HT-29 (cell line): ENCODE measurements at regions not wholly inside any gene's neighbourhood (a gene's known extent, or its start where the extent isn't known, plus 50 kb on each side); places are given as distances from the start of the nearest gene placed in this dataset.

Experiments used
- DNase-seq: peaks from one replicate; pipeline ENCODE4 v3.0.0-alpha.2; 2015; ENCODE audit warnings: low spot score

DNA sequence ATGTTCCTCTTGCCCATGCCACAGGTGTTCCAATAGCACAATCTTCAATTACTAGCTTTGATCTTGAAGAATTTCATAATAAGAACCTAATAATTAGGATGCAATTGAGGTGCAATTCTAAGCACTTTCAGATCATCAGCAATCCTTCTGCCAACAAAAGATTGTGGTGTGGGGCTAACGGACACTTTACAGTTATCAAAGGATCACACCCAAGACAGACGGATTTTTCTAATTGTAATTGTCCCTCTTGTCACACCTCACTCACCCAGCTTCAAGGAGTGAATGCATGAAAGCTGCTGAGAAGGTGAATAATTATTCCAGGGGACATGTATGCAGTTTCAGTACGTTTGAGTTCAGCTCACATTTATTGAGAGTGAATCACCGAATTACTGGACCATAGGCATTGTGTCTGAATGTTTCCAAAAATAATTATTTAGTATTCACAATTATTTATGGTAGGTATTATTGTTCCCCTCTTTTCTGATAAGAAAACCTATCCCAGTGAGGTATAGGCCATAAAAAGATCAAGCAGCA is 438.5 kb upstream of the TRIB2 start:
- DNase-seq = no peak

DNA sequence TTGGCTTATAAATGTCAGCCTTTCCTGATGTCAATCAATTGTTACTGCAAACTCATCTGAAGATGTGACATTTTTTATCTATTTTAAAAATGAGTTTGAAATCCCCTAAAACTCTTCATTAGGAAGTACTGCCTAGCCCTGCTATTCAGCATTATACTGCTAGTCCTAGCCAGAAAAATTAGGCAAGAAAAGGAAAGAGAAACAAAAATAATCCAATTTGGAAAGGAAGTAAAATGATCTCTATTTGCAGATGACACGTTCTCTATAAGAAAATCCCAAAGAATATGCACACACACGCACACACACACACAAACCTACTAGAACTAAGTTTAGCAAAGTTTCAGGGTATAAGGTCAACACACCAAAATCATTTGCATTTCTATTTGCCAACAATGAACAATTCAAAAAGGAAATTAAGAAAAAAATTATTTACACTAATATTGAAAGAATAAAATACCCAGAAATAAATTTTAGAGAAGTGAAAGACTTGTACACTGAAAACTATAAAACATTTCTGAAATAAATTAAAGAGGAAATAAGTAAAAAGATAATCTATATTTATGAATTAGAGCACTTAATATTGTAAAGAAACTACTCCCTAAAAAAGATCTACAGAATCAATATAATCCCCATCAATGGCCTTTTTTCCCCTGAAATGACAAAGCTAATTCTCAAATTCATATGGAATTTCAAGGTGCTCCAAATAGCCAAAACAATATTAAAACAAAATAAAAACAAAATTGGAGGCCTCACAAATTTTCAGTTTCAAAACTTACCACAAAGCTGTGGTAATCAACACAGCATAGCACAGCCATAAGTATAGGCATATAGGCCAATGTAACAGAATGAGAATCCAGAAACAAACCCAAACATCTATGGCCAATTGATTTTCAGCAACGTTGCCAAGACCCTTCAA is 433.7 kb upstream of the TRIB2 start:
- no peak for DNase-seq

DNA sequence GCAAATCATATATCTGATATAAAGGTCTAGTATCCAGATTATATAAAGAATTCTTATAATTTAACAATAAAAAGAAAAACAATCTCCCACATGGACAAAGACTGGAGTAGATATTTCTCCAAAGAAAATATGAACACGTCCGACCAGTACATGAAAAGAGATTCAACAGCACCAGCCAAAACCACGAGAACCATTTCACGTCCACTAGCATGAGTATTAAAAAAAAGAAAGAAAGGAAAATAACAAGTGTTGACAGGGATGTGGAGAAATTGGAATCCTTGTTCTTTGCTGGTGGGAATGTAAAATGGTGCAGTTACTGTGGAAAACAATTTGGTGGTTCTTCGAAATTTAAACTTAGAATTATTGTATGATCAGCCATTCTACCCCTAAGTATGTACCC is 432.7 kb upstream of the TRIB2 start:
- no peak for DNase-seq

DNA sequence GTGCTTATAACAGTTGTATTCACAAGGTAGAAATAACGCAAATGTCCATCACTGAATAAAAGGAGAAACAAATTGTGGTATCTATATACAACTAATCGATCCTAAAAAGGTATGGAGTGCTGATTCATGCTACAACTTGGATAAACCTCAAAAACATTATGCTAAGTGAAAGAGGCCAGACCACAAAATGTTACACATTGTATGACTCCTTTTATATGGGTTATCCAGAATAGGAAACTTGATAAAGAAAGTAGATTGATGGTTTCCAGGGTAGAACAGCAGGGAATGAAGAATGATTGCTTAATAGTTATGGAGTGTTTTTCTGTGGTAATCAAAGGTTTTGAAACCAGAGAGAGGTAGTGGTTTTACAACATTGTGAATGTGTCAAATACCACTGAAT is 432.2 kb upstream of the TRIB2 start:
- no peak for DNase-seq

DNA sequence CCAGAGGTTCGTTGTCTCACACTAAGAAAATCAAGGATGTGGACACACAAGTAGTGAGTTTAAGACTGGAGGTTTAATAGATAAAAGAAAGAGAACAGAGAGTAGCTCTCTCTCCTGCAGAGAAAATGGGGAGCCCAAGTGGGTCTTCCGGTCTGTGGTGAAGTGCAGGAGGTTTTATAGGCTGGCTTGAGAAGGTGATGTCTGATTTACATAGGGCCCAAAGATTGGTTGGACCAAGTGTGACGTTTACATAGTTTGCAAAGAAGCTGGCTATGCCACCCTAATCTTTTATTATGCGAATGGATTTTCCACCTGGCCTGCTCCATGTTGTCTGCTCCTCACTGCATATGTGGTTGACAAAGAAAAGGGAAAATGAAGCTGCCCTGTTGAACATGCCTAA is 430.4 kb upstream of the TRIB2 start:
- DNase-seq = no peak

DNA sequence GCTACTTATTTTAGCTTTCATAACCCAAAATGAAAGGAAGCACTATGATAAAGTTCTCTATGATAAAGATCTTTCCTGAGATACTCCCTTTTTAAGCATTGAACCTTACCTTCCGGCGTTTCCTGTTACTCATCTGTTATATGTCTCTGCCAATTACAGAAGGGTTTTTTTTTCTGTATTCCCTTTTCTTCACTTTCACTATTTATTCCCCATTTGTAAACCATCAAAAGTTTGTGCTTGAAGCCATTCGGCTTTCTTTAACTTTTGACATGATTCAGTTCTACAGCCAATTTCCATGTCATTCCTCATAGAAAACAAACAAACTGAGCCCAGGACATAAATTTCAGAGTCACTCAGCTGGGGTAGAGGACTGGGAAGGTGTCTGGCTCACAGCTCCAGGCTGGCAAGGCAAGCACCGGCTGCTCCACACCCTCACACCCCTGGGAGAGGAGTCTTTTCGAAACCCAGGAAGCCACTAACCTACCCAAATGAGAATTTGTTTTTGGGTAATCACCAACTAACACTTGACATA is 429.4 kb upstream of the TRIB2 start:
- no peak for DNase-seq

DNA sequence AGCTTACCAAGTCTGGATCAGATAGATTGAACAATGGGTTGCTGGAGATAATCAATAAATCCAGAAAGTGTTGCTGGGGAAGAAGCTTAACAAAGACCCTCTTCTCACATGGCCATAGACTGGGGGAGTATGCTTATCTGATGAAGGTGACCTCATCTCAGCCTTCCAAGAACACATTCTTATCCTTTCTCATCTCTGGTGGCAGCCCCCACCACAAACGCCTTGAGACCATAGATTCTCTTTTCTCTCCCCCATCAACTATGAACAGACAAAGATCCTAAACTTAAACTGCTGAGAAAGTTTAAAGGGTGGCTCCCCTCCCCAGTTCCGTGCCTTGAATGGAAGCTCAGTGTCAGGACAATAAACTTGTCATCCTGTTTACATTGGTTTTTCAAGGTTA is 428.7 kb upstream of the TRIB2 start:
- no peak for DNase-seq

DNA sequence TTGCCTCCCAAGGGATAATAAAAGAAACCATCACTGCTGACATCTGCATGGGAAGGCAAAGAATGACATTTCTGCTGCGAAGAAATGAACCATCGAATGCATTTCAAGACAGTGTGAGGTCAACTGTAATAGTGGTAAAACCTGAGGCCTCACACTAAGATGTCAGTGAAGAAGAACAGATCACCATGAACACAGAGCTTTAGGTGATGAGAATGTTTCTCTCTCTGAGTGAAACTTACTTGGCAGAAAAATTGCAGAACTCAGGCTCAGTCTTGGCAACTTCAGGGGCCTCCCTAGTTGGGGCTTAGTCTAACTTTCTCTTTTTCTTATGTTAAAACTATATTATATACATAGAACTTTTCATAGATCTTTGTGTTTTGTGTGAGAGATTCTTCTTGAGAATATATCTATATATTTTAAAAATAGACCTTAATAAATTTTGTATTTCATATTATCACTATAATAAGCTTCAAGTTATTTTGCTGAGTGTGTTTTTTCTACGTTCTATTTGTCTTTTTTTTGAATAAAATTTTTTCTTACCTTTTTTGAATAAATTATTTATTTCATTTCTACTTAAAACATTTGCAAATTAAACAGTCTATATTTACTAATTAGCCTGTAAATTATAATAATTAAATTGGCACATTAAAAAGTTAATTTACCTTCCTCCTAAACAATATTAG is 427.5 kb upstream of the TRIB2 start:
- no peak for DNase-seq

DNA sequence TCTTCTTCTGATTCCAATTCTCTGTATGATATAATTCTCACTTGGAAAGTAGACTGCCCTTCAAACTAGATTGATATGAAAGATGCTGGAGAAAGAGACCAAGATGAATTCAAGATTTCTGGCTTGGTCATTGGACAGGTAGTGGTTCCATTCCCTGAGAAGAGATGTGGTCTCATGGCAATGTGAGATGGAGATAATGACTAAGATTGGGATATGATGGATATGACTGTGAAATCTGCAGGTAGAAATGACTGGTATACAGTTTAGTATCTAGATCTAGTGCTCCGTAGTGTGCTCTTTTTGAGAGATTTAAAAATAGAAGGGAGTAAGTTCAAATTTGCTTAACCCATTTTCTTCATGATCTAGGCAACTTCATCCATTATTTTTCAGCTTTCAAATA is 425.4 kb upstream of the TRIB2 start:
- DNase-seq = no peak

DNA sequence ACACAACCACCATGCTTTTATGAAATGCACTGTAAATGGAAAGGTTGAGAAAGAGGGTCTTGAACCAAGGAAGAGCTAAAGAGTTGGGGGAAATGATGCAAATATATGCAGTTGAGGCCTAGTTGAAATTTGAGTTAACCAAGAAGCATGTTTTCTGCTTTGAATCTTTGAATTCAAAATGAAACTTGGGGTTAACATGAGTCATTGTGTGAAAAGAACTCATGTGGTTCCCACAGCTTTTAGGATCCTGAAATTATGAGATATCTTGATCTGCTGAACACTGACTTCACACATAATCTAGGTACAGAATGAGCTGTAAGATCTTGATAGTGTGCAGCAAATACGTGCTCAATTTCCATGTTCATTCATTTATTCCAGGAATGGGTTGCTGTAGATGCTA is 422.9 kb upstream of the TRIB2 start:
- no peak for DNase-seq

DNA sequence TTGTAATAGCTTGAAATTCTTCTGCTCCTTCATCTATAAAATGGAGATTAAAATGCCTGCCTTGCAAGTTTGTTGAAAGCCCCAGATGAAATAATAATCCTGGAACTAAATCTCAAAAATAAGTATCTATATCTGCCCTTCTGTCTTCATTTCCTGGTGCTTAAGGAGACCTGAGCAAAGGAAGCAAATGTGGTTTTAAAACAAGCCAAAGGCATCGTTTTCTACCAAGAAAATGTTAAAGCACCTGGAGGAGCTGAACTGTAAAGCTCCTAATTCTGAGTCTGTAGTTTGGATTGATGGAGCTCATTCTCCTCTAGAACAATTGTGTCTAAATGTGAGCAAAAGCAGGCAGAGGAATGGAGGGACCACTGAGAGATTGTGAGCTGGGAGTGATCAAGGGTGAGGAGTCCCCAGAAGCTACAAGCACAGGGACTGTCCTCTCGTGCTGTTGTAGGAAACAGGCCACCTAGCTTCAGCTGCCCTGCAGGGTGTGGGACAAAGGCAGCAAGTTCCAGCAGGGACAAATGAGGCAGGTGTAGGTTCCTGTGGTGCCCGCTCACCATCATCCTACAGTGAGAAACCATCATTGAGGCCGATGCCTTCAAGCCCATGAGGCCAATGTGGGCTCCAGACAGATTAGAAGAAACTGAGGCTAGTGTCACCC is 420.7 kb upstream of the TRIB2 start:
- no peak for DNase-seq

DNA sequence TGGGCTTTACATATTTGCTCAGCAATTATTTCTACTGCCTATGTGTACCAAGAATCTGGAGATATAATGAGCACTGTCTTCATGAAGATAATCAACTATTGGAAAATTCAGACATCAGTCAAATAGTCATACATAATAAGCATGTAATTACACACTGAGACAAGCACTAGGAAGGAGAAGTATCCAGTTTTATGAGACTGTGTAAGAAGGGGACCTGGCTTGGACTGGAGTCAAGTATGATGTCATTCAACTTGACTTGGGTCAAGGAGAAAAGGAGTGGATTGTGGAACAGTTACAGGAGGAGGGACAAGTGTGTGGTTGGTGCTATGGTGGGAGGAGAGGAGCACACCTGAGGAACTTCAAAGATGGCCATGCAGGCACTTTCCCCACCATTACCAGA is 419.8 kb upstream of the TRIB2 start:
- no peak for DNase-seq

DNA sequence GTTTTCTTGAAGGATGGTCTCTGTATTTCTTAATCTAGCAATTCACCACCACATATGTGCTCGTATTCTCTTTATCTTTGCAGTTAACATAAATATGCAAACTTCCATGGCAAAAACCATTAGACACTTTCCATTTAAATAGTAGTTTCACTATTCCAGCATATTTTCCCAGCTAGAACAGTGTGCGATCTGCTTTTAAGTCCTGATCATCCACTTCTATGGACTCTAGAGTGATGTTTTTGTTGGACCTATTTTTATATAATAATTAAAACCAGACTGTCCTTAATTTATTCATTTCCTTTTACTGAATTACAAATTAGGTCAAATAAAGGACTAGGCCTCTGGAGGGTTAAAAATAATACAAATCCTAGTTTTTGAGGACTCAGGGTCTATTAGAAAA is 418.4 kb upstream of the TRIB2 start:
- DNase-seq = no peak

DNA sequence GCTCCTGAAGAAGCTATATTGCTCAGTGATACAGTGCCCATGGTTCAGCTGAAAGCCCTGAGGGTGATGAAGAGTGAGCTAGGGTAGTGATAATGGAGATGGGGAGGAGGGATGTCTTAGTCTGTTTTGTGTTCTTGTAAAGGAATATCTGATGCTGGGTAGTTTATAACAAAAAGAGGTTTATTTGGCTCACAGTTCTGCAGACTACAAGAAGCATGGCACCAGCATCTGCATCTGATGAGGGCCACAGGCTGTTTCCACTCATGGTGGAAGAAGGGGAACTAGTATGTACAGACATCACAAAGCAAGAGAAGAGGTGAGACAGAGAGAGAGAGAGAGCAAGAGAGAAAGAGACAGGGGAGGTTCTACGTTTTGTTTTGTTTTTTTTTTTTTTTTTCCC is 417.3 kb upstream of the TRIB2 start:
- no peak for DNase-seq

DNA sequence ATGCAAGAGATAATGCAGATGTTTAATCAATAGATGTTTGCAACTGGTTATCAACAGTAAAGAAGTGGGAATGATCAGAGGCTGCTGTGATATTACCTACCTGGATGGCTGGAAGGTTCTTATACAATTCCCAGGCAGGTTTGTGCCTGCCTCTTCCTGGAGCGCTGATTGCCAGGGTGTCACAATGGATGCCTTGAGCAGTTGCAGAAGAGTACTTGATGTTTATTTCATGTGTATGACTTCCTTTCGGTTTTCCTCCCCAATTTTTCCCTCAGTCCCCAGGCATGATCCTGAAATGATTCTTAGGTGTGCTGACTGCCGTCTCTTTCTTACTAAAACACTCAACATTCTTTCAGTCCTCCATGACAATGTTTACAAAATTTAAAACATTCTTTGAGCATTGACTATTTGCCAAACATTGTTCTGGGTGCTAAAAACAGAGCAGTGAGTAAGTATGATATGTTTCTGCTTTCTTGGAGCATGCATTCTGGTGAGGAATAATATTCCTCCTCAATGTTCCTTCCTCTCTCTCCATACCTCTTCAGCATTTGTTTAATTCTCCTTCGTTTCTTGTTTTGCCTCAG is 416.6 kb upstream of the TRIB2 start:
- DNase-seq = no peak

DNA sequence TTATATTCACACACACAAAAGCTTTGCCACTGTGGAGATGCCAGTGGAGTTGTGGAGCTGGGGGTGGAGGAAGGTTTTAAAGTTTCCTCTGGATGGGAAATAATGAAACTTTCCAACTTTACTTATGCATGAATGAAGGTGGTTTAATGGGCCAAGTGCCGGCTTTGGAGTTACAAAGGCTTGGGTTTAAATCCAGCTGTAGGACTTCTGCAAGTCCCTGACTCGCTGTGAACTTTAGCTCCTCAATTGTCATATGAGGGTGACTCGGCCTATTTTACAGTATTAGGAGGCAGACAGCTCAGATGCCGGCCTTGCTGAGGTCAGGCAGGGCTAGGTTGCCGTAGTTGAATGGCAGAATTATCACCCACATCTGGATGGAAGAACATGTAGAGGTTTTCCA is 415.8 kb upstream of the TRIB2 start:
- no peak for DNase-seq

DNA sequence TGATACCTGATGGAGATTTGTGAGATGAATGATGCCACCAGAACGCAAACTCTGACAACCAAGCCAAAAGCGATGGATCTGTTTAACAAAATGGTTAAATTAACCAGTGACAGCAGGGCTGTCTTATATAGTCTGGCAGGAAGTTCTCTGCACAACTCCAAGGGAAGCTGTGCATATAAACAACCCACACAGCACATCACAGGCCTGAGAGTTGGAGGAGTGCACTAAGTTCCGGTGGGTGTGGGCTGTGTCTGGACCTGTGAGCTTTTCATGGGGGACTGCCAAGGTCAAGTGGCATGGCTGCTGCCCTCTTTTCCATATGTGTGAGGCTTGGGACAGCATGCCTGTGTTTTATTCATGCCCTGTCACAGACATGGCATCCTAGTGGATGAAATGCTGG is 414.6 kb upstream of the TRIB2 start:
- DNase-seq = no peak

DNA sequence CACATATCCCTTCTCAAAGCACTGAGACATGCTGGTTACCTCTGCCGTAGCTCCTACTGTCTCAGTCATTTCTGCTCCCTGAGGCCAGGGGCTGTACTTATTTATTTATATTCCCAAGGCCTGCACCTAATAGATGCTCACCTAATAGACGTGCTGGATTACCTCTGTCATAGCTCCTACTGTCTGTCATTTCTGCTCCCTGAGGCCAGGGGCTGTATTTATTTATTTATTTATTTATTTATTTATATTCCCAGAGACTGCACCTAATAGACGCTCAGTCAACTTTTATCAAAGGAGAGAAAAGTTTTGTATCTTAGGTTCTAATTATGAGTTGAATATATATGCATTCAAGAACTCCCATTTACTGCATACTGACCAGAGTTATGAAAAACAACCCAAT is 414.0 kb upstream of the TRIB2 start:
- no peak for DNase-seq

DNA sequence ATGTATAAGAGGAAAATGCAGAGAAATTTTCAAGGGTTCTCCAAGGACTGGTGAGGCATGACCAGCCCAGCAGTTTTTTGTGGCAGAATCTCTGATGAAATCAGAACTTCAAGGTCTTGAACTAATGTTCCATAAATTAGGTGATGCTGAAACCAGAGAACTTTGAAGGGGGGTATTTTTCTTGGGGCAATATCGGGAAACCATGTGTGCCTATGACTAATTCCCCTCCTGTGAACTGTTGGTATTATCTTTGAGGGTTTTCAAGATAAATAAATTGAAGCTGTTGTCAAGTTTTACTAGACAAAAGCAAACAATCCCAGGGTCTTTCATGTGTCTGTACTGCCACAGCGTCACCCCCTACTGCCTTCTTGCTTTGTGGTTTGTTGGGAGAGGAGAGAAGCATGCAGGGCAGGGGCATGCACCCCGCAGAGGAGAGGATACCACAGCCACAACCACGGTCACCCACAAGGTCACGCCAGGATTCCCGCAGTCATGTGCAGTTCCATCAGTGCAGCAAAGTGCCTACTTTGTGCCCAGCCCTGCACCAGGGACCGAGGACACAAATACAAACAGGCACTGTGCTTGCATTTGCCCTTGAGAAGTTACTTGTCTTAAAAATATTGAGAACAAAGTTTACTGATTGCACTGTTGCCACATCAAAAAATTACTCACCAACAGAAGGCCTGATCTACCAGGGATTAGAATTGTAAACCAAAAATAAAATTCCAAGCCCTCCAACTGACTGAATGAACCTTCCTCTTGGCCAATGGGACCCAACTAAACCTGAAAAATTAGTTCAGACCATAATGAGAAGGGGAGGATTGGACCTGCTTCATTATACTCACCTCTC is 413.3 kb upstream of the TRIB2 start:
- no peak for DNase-seq

DNA sequence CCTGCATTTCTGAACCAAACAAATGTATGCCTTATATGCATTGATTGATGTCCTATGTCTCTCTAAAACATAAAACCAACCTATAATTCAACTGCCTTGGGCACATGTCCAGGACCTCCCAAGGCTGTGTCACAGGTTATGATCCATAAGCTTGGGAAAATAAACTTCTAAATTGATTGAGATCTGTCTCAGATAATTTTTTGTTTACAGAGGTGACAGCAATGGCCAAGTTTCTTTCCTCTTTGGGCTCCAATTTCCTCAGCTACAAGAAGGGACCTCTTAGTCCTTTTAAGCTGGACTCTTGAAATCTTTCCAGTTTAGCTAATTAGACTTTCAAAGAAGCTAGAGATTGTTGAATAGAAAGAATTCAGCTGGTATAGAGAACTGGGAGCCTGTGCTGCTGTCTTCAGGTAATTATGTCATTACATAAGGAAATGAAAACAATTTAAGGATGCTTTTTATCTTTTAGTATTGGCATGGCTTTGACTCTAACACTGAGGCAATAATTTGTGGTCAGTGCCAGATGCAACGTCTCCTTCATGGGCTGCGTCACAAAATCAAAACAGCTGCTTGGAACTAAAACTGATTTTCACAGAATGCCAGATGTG is 412.1 kb upstream of the TRIB2 start:
- DNase-seq = no peak
